SJSA1 (cell line): ENCODE measurements at regions not wholly inside any gene's neighbourhood (a gene's known extent, or its start where the extent isn't known, plus 50 kb on each side); places are given as distances from the start of the nearest gene placed in this dataset.

Experiments
- DNase-seq, 2 experiments: peaks; one replicate each; pipeline ENCODE4 v3.0.0-alpha.2; 2015 to 2020; ENCODE audit warnings: low spot score in 2 of 2, low read depth in 1 of 2
- H3K27ac ChIP-seq: fragments of 250-450 bp; sonication (Bioruptor Pico); 2 replicates; pipeline ENCODE4 v1.5.1; 2020; ENCODE audit warnings: mild to moderate bottlenecking, moderate library complexity
- H3K27me3 ChIP-seq: fragments of 250-450 bp; sonication (Bioruptor Pico); replicated peaks from 2 replicates; pipeline ENCODE4 v1.5.1; 2020; ENCODE audit warnings: mild to moderate bottlenecking, moderate library complexity
- H3K36me3 ChIP-seq: fragments of 250-450 bp; sonication (Bioruptor Pico); 2 replicates; pipeline ENCODE4 v1.5.1; 2020; ENCODE audit warnings: mild to moderate bottlenecking
- H3K4me1 ChIP-seq: fragments of 250-450 bp; sonication (Bioruptor Pico); replicated peaks from 2 replicates; pipeline ENCODE4 v1.6.1; 2021; ENCODE audit warnings: mild to moderate bottlenecking
- H3K4me3 ChIP-seq: fragments of 250-450 bp; sonication (Bioruptor Pico); 2 replicates; pipeline ENCODE4 v1.5.1; 2020; ENCODE audit warnings: mild to moderate bottlenecking
- H3K9me3 ChIP-seq: fragments of 250-450 bp; sonication (Bioruptor Pico); replicated peaks from 2 replicates; pipeline ENCODE4 v1.5.1; 2020; ENCODE audit warnings: mild to moderate bottlenecking

DNA sequence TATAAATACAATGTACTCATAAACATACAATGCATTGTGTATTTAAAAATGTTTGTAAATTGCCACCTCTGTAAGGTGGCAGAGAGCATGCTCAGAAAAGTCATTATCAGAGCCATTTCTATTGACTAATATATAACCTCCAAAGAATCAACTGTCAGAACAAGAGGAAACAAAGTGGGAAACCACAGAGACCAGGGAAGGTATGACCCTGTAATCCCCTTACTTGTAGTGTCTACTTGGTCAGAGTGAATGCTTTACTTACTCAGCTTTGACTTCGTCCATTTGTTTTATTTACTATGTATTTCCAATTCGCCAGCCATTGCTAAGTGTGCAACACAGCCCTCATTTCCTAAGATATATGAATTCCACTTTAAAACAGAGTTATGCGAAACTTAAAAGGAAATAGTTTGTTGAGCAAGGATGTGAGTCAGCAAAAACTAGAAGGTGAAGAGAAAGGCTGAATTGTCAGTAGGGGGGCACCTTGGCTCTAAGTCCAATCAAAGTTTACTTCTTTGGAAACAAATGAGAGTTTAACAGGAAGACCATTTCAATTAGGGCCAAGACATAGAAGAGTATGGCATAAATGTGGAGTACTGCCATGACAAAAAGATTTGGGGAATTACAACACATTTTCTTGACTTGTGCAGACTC is 671.7 kb upstream of the PTBP2 start:
- no peak overlapping the region for H3K27ac ChIP-seq
- no peak for DNase-seq
- H3K9me3 ChIP-seq: no peaks in the 10 kb centered on the region
- H3K27me3 ChIP-seq: no peaks in the 10 kb centered on the region
- no peaks in the 10 kb centered on the region for H3K4me1 ChIP-seq
- H3K36me3 ChIP-seq: no peaks in the 10 kb centered on the region
- no peak overlapping the region for H3K4me3 ChIP-seq

DNA sequence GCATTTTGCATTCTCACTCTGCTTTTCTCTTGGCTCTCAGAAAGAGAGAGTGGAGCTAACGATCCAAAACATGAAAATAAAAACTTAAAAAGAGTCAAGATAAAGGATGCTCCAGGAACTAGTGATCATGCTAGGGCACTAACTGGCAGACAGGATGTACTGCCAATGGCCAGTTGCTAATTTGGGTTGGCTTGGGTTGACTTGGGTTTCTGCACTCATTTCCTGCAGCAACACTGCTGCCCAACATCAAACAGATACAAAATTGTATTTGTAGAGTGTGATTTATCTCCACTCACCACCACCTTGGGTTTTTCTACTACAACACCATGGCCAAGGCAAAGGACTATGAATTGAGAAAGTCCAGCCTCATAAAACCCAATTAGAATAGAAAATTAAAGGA is 662.3 kb upstream of the PTBP2 start:
- Histone ChIP-seq H3K9me3 (no peaks in the 10 kb centered on the region), H3K27ac (no peak overlapping the region), H3K4me3 (no peak overlapping the region), H3K27me3 (no peaks in the 10 kb centered on the region), H3K4me1 (no peaks in the 10 kb centered on the region), H3K36me3 (no peaks in the 10 kb centered on the region)
- DNase-seq: no peak

DNA sequence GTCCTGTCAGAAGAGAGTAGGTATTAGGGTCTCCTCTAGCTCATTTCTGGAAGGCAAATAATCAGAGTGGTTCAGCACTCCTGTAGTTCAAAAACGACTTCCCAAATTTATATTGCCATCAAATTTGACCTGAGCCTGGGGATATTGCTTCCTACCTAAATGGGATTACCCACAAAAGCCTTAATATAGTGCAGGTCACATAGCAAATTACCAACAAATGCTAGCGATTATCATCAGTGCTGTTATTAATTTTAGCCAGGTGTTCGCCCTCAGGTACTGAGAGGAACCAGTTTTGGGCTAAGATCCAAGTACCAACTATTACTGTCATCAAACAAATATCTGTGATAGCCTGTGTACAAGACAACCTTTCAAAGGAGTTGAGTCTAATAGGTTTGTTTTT is 661.8 kb upstream of the PTBP2 start:
- Histone ChIP-seq H3K27me3 (no peaks in the 10 kb centered on the region), H3K4me3 (no peak overlapping the region), H3K36me3 (no peaks in the 10 kb centered on the region), H3K4me1 (no peaks in the 10 kb centered on the region), H3K9me3 (no peaks in the 10 kb centered on the region), H3K27ac (no peak overlapping the region)
- no peak for DNase-seq

DNA sequence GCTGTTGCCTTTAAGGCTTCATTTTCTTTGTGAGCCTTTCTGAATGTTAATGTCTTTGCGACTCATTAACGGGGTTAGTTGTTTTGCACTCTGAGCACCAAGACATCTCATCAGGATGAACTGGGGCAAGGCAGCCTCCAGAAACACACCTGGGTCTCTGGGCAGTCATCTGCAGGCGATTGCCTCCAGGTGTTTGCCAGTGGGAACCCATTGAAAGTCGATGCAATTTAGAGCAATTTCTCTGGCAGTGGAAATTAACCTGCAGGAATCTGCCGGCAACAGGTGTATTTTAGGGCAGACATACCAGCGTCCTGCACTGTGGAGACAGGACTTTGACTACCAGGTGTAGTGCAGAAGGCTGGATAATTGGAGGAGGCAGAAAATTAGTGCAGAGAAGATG is 661.0 kb upstream of the PTBP2 start:
- H3K27me3 ChIP-seq: no peaks in the 10 kb centered on the region
- no peak overlapping the region for H3K27ac ChIP-seq
- no peak for DNase-seq
- H3K36me3 ChIP-seq: no peaks in the 10 kb centered on the region
- H3K4me3 ChIP-seq: no peak overlapping the region
- H3K9me3 ChIP-seq: no peaks in the 10 kb centered on the region
- no peaks in the 10 kb centered on the region for H3K4me1 ChIP-seq

DNA sequence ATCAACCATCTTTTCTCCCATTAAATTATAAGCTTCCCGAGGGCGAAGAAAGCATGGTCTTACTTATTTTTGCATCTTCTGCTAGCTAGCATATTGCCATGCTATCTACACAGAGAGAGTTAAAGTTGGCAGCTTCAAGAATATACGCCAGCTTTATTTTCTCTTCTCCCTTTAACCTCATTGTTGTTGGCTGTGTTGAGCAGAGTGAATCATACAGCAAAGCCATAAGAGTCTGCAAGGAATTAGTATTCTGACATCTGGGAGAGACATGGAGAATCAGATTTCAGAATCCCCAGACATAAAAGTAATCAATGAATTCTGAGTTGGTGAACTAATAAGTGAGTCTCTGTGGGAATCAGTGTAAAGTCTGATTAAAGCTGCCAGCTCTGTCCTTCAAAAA is 649.6 kb upstream of the PTBP2 start:
- Histone ChIP-seq H3K36me3 (no peaks in the 10 kb centered on the region), H3K27ac (no peak overlapping the region), H3K4me3 (no peak overlapping the region), H3K4me1 (no peaks in the 10 kb centered on the region), H3K9me3 (no peaks in the 10 kb centered on the region), H3K27me3 (no peaks in the 10 kb centered on the region)
- DNase-seq: no peak

DNA sequence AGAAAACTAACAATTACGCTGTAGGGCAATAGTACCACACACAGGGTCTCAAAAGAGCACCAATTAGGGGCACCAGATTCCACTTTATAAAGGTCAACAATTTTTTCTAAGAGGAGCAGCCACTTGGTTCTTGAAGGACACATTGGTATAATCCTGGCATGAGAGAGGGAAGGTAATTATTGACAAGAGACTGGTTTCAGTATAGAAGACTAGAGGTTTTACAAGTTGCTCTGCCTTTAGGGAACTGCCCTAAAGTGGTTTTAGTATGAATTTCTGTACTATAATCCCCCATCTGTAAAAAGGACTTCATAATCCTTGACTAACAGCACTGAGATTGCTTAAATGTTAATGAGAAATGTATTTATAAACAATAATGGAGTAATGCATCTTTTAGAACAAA is 648.5 kb upstream of the PTBP2 start:
- H3K27me3 ChIP-seq: no peaks in the 10 kb centered on the region
- no peak overlapping the region for H3K4me3 ChIP-seq
- no peaks in the 10 kb centered on the region for H3K4me1 ChIP-seq
- H3K36me3 ChIP-seq: no peaks in the 10 kb centered on the region
- no peaks in the 10 kb centered on the region for H3K9me3 ChIP-seq
- no peak overlapping the region for H3K27ac ChIP-seq
- no peak for DNase-seq

DNA sequence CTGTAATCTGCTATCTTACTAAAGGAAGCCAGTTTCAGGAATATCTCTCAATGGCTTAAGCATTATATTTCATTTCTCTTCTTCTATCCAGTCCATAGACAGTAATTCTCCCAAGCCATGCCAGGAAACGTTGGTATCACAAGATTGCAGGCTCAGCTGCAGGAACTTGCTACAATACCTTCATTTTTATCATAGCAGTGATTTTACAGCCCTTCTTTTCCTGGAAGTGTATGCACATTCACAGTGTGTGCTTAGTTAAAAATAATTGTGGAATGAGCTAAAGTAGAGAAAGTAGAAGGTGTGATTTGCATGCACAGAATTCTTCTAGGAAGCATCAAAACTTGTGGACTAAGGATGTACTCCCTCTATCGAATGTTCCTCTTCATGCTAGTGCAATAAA is 647.2 kb upstream of the PTBP2 start:
- no peaks in the 10 kb centered on the region for H3K9me3 ChIP-seq
- no peak overlapping the region for H3K27ac ChIP-seq
- no peak for DNase-seq
- no peaks in the 10 kb centered on the region for H3K27me3 ChIP-seq
- no peak overlapping the region for H3K4me3 ChIP-seq
- no peaks in the 10 kb centered on the region for H3K36me3 ChIP-seq
- no peaks in the 10 kb centered on the region for H3K4me1 ChIP-seq

DNA sequence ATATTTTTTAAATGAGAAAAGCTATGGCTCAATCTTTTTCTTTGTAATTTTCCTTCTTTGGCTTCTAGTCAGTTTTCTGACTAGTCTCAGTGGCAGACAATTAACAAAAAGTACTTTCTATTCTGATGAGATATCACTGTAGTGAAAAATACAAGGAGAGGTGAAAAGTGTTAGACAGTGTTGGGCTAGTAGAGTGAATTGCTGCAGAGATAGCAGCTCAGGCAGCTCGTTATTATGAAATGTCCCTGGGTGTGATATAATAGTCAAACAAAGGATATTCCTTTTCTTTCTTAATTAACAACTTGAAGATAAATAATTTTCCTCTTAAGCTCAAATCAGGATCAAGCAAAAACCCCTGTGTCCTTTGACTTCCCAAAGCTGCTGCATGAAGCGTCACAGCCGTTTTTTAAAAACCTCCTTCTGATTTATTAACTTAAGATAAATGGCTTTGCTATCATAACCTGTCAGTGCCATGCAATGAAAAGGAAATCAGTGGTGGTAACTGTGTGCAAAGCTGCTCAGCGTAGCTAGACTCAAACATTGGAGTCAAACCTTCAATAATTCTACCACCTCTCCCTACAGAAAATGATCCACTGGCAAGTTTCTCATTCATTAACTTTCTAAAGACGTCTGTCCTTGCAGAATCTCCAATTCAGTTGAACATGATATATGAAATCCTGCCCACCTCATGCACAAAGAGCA is 646.6 kb upstream of the PTBP2 start:
- Histone ChIP-seq H3K4me3 (no peak overlapping the region), H3K36me3 (no peaks in the 10 kb centered on the region), H3K9me3 (no peaks in the 10 kb centered on the region), H3K27me3 (no peaks in the 10 kb centered on the region), H3K4me1 (no peaks in the 10 kb centered on the region), H3K27ac (no peak overlapping the region)
- no peak for DNase-seq

DNA sequence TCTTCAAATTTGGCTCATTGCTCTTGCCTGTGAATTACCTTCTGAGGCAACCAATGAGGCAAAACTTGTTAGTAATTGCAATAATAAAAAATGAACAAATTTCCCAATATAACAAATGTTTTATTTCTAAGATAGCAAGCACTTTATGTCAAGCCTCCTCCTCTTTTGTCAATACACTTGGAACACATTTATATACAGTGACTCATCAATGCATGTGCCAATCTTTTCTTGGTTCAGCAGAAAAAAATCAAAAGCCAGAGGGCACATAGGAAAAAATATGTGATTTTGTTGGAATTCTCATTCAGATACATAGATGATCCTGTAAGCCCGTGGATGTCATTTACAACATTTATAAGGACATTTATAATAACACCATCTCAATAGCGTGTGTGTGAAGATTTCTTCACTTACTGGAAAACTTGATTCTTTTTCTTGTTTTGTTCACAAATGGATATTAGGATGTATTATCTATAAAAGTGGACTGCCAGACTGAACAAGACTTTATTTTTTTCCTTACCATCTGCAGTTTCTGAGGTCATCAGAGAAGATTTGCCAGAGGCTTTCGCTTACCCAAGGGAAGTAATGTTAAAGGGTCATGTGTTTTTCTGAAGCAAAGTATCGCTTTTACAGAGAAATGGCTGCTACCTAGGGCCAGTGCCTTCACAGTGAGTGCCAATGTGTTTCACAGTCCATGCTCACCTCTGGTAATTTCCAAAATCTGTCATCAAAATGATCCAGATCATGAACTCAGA is 645.7 kb upstream of the PTBP2 start:
- Histone ChIP-seq H3K27me3 (no peaks in the 10 kb centered on the region), H3K9me3 (no peaks in the 10 kb centered on the region)
- DNase-seq: no peak

DNA sequence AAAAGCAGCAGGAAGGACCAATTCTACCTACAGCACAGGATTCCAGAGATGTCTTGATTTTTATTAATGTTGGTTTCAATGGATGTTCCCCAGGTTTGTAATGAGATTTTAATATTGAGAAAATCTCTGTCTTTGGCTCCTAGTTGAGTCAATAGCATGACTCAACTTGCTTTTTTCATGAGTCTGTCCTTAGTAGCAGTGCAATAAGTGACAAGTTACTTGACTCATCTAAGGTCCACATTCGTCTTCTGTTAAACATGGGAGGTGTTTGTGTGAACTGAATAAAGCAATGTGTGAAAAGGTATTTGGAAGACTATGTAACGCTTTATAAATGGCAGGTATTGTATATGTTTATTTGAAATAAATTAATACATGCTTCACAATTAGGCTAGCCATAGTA is 645.0 kb upstream of the PTBP2 start:
- Histone ChIP-seq H3K9me3 (no peaks in the 10 kb centered on the region), H3K4me1 (no peaks in the 10 kb centered on the region), H3K4me3 (no peak overlapping the region), H3K27me3 (no peaks in the 10 kb centered on the region), H3K27ac (no peak overlapping the region), H3K36me3 (no peaks in the 10 kb centered on the region)
- DNase-seq: no peak

More for the DNA sequence above, 645.7 kb upstream of the PTBP2 start:
- Histone ChIP-seq H3K36me3 (no peaks in the 10 kb centered on the region), H3K4me1 (no peaks in the 10 kb centered on the region), H3K27ac (no peak overlapping the region), H3K4me3 (no peak overlapping the region)

DNA sequence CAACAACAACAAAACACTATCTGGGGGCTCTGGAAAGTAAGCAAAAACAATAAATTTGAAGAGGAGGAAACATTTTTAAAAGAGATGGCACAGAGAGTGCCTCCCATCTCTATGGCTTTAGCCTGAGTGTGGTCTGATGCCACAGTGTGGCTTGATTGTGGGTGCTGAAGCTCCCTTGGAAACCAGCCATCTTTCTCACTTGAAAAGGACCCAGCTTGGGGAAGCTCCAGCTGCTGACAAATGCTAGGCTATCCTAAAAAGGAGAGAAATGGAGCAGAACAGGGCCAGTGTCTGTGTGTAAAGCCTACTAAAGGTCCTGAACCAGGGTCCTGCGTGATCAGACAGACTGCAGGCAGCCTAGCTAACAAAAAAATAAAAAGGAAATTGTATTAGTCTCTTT is 642.0 kb upstream of the PTBP2 start:
- H3K4me1 ChIP-seq: no peaks in the 10 kb centered on the region
- no peak overlapping the region for H3K27ac ChIP-seq
- H3K36me3 ChIP-seq: no peaks in the 10 kb centered on the region
- no peaks in the 10 kb centered on the region for H3K27me3 ChIP-seq
- H3K4me3 ChIP-seq: no peak overlapping the region
- H3K9me3 ChIP-seq: no peaks in the 10 kb centered on the region
- no peak for DNase-seq

DNA sequence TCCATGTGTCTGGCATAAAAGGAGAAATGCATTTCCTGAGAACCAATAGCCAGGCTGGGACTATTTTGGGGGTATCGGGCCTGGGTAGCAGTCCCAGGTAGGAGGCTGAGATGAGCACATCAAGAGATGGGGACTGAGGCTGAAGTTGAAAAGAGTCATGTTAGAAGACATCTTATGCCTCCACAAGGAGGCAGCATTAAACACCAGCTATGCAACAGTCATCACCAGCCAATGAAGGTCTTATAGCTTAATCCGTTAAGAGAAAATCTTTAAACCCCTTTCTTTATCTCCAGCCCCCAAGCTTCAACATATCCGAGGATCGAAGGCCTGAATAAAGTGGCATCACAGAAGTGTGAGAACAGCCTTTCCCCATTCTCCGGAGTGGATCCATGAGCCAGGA is 640.7 kb upstream of the PTBP2 start:
- Histone ChIP-seq H3K4me1 (no peaks in the 10 kb centered on the region), H3K9me3 (no peaks in the 10 kb centered on the region), H3K36me3 (no peaks in the 10 kb centered on the region), H3K27me3 (no peaks in the 10 kb centered on the region), H3K27ac (no peak overlapping the region), H3K4me3 (no peak overlapping the region)
- DNase-seq: no peak

DNA sequence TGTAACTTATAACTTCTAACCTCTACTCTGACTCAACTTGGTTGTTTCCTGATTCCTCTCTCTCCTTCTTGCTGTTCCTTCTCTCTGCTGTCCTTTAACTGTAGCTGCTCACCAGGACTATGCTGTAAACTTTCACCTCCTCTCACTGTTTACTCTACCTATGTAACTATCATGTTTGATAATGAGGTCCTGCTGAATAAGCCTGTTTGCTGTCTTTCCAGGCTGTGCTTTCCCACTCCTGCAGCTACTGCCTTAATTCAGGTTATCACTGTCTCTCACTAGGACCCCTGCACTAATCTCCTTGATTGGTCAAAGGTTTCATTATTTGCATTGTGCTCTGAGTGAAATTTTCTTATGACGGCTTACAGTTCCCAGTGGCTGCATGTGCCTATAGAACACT is 633.9 kb upstream of the PTBP2 start:
- H3K36me3 ChIP-seq: no peaks in the 10 kb centered on the region
- H3K9me3 ChIP-seq: no peaks in the 10 kb centered on the region
- H3K4me1 ChIP-seq: no peaks in the 10 kb centered on the region
- no peak overlapping the region for H3K27ac ChIP-seq
- no peak overlapping the region for H3K4me3 ChIP-seq
- no peaks in the 10 kb centered on the region for H3K27me3 ChIP-seq
- no peak for DNase-seq

DNA sequence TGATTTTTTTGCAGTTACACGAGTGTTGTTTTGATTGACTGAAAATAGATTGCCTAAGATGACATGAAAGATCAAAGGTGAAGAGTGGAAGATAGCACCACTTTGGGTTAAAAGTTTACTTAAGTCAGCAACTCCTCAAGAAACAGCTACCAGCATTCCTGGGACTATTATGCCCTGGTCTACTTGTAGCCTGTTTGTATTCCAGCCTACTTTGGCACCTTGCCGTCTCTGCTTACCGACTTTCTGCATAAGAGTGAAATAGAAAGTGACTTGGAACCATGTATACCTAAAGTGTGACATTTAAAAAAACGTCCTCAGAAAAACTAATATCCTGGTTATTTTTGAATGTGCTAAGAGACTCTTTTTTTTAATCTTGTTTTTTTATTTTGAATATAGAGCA is 631.5 kb upstream of the PTBP2 start:
- no peaks in the 10 kb centered on the region for H3K36me3 ChIP-seq

More for the DNA sequence above, 631.5 kb upstream of the PTBP2 start:
- Histone ChIP-seq H3K27ac (no peak overlapping the region), H3K9me3 (no peaks in the 10 kb centered on the region), H3K4me1 (no peaks in the 10 kb centered on the region), H3K27me3 (no peaks in the 10 kb centered on the region), H3K4me3 (no peak overlapping the region)
- DNase-seq: no peak
